GM23248 (cell line): ENCODE measurements at regions not wholly inside any gene's neighbourhood (a gene's known extent, or its start where the extent isn't known, plus 50 kb on each side); places are given as distances from the start of the nearest gene placed in this dataset.

ENCODE experiments used
- EZH2 ChIP-seq: fragments of 200-600 bp; sonication (generic); IDR thresholded peaks from 2 replicates; pipeline ENCODE4 v1.6.1; 2018; ENCODE audit warnings: antibody characterized with exemption, mild to moderate bottlenecking; ENCODE audit not compliant: insufficient read depth, poor library complexity, severe bottlenecking
- EZH2phosphoT487 ChIP-seq: fragments of 200-600 bp; sonication (generic); IDR thresholded peaks from 2 replicates; pipeline ENCODE4 v1.6.1; 2018; ENCODE audit warnings: antibody characterized with exemption, moderate library complexity, mild to moderate bottlenecking, low read depth; ENCODE audit not compliant: insufficient read depth

GRCh38 chr1:844472-845026 lies 79.2 kb upstream of the SAMD11 start:
- TF ChIP-seq EZH2phosphoT487: no peak
- TF ChIP-seq EZH2: no peak
